GM12892 (cell line): ENCODE measurements at regions not wholly inside any gene's neighbourhood (a gene's known extent, or its start where the extent isn't known, plus 50 kb on each side); places are given as distances from the start of the nearest gene placed in this dataset.
"Not testable (repeated sequence)": the region's sequence is repeated elsewhere in the genome, so short reads cannot be mapped to it uniquely, and the experiment has no call there.

ENCODE experiments used
- POLR2A ChIP-seq: IDR thresholded peaks from 2 replicates; pipeline ENCODE4 v1.6.1; 2011; ENCODE audit warnings: low read depth, low read length, control low read depth
- TAF1 ChIP-seq: IDR thresholded peaks from 2 replicates; pipeline ENCODE4 v1.6.1; 2011; ENCODE audit warnings: low read depth, mild to moderate bottlenecking, control low read depth, low read length, borderline replicate concordance

DNA sequence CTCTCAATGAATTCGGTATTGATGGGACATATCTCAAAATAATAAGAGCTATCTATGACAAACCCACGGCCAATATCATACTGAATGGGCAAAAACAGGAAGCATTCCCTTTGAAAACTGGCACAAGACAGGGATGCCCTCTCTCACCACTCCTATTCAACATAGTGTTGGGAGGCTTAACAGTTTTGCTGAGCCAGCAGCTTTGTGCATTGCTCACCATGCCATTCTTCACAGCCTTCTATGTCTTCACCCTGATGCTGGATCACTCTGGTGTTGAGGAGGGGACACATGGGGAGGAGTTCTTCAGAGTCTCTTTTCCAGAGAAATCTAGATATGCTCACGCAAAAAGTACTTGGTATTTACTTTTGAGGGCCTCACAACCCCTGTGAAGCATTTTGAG lies 281.7 kb downstream of the TAFA4 start:
- not testable (repeated sequence) for TF ChIP-seq POLR2A, TAF1
